Mammary epithelial cell (primary cell): ENCODE measurements at regions not wholly inside any gene's neighbourhood (a gene's known extent, or its start where the extent isn't known, plus 50 kb on each side); places are given as distances from the start of the nearest gene placed in this dataset.

ENCODE experiments used
- EZH2 ChIP-seq: IDR thresholded peaks from 2 replicates; pipeline ENCODE4 v1.6.1; 2012; ENCODE audit warnings: low read length, inconsistent platforms, borderline replicate concordance
- TF ChIP-seq, protein P1 (sequence below), 2 donors: IDR thresholded peaks in 1 of 2; conservative IDR thresholded peaks in 1 of 2; 2 replicates each; pipeline ENCODE4 v1.5.1; 2011 to 2012; ENCODE audit warnings: inconsistent platforms in 2 of 2, low read length in 2 of 2, mild to moderate bottlenecking in 2 of 2, control low read depth in 1 of 2, low read depth in 1 of 2; ENCODE audit not compliant: insufficient read depth in 1 of 2; ENCODE audit errors: extremely low read depth in 1 of 2

DNA sequence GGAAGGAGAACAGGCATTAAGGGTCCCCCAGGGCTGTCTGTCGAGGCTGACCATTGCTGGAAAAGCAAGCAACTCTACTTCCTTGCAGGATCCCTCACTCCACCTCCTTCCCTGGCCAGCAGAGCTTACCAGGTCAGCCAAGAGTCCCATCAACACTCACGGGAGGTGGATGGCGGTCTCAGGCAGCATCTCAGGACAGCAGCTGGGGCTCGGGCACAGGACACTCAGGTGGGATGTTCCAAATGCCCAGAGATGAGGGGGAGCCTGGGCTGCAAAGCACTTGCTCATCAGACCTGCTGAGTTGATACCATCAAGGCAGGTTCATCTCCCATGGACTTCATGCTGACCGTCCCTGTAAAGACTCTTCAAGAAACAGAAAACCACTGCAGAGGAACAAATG, 559.8 kb downstream of the NPHP4 start:
- TF ChIP-seq, protein P1, sequence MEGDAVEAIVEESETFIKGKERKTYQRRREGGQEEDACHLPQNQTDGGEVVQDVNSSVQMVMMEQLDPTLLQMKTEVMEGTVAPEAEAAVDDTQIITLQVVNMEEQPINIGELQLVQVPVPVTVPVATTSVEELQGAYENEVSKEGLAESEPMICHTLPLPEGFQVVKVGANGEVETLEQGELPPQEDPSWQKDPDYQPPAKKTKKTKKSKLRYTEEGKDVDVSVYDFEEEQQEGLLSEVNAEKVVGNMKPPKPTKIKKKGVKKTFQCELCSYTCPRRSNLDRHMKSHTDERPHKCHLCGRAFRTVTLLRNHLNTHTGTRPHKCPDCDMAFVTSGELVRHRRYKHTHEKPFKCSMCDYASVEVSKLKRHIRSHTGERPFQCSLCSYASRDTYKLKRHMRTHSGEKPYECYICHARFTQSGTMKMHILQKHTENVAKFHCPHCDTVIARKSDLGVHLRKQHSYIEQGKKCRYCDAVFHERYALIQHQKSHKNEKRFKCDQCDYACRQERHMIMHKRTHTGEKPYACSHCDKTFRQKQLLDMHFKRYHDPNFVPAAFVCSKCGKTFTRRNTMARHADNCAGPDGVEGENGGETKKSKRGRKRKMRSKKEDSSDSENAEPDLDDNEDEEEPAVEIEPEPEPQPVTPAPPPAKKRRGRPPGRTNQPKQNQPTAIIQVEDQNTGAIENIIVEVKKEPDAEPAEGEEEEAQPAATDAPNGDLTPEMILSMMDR (conservative IDR thresholded peaks at IDR 0.05 in 1 of 2, IDR thresholded peaks at IDR 0.05 in 1 of 2; ENCODE audit: extremely low read depth in 1 of 2, insufficient read depth in 1 of 2, low read depth in 1 of 2, low read length in 2 of 2), result no peak
- TF ChIP-seq EZH2, result no peak
